GM18499 (cell line): ENCODE measurements at regions not wholly inside any gene's neighbourhood (a gene's known extent, or its start where the extent isn't known, plus 50 kb on each side); places are given as distances from the start of the nearest gene placed in this dataset.
"Not testable (repeated sequence)": the region's sequence is repeated elsewhere in the genome, so short reads cannot be mapped to it uniquely, and the experiment has no call there.

Experiments used
- ATAC-seq: cut with Tn5 transposase; IDR thresholded peaks from one replicate; pipeline ENCODE4 v1.9.1; 2021; ENCODE audit warnings: moderate number of reproducible peaks; ENCODE audit not compliant: insufficient read depth, unreplicated experiment

DNA sequence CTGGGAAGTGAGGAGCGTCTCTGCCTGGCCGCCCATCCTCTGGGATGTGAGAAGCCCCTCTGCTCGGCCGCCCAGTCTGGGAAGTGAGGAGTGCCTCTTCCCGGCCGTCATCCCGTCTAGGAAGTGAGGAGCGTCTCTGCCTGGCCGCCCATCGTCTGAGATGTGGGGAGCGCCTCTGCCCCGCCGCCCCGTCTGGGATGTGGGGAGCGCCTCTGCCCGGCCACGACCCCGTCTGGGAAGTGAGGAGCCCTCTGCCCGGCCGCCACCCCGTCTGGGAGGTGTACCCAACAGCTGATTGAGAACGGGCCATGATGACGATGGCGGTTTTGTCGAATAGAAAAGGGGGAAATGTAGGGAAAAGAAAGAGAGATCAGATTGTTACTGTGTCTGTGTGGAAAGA lies 173.9 kb upstream of the PRSS1 start:
- not testable (repeated sequence) for ATAC-seq

DNA sequence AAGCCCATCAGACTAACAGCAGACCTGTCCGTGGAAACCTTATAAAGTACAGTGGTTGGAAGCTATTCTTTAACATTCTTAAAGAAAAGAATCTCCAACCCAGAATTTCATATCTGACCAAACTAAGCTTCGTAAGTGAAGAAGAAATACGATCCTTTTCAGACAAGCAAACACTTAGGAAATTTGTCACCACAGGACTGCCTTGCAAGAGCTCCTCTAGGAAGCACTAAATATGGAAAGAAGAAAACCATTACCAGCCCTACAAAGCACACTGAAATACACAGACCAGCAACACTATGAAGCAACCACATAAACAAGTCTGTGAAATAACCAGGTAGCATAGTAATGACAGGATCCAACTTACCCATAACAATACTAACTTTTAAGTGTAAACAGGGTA lies 177.7 kb upstream of the PRSS1 start:
- no peak for ATAC-seq

DNA sequence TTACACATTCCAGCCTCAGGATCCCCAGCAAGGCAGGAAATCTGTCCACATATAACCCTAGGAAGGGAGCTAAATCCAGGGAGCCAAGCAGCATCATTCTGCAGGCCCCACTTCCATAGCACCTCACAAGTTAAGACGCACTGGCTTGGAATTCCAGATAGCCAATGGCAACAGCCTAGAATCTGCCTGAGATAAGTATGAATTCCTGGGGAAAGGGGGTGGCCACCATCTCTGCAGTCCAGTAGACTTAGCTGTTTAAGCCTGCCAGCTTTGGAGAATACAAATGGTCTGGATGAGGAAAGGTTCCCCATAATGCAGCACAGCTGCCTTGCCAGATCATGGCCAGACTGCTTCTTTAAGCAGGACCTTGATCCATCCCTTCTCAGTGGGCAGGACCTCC lies 179.4 kb upstream of the PRSS1 start:
- no peak for ATAC-seq

DNA sequence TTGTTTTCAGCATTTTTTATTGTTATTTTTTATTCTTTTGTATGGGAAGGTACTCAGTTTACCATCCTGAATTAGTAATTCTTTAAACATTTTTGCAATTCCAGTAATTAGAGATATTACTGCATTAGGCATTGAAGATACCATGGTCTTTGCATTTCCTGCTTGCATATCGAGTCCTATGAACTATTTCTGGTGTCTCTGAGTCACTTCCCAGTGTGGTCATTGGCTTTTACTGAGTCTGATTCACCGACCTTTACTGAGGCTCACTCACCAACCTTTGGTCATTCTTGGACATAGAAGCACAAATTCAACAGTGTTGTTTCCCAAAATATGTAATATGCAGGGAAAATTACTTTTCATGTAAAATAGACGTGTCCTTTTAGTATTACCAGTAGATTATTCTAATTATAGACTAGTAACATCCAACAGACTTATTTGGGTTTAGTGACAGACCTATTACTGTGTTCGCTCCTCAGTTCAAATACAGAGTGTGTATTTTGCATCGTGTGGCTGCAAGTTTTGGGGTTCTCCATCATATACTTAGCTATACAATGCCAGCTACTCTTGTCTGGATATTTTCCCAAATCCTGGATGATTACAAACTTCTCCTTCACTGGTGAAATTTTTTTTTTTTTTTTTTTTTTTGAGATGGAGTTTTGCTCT lies 180.7 kb upstream of the PRSS1 start:
- ATAC-seq = no peak

DNA sequence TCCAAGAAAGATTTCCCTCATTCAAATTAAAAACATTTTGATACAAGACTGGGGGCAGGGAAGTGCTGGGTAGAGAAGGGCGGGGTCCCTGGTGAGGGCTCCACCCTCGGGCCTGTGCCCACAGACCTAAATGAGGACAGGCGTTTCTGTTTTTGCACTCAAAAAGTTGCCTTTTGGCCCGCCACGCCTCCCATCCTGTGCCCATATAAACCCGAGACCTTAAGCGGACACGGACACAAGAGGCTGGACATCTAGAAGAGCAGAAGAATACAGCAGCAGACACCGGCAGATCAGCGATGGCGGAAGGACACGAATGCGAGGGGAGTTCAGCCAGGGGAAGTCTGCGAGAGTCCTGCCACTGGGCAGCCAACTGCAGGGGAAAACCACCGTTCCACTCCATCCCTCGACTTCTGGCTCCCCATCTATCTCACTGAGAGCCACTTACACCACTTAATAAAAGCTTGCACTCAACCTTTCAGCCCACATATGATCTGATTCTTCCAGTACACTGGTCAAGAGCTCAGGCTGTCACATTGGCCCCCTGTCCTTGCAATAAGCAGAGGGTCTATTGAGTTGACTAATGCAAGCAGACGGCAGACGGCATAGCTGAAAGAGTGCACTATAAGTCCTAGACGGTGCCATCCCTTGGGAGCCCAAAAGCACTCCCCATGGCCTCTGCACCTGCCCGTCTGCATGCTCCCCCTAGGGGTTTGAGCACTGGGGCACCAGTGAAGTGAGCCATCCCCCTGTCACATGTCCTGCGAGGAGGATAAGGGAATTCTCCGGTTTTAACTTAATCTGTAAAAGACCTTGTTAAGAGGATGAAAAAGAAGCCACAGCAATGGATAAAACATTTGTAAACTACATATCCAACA lies 181.8 kb upstream of the PRSS1 start:
- no peak for ATAC-seq

DNA sequence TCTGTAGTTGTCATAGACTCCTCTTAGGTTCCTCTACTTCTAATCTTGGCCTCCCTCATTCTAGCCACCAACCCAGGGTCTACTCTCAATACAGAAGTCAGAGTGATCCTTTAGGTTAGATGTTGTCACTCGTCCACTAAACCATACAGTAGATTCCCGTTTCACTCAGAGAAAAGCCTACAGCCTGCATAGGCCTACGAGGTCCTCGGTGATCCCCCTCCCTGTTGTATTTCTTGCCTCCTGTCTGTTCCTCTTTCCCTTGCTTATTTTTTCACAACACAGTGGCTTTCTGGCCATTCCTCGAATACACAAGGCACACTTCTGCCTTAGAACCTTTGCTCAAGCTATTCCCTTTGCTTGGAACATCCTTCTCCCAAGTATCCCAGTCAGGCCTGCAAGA lies 183.0 kb upstream of the PRSS1 start:
- no peak for ATAC-seq

DNA sequence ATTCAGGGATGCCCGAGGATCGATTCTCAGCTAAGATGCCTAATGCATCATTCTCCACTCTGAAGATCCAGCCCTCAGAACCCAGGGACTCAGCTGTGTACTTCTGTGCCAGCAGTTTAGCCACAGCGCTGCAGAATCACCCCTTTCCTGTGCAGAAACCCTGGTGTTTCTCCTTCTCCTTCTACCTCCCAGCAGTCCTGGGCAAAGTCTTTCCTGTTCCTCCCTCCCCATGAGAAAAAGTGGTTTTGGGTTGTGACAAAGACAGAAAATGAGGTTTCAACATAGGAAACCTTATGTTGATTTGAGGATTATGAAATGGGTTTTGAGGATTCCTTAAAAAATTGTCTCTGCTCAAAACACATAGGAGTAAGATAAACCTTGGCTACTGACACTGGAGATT lies 185.1 kb upstream of the PRSS1 start:
- not testable (repeated sequence) for ATAC-seq

DNA sequence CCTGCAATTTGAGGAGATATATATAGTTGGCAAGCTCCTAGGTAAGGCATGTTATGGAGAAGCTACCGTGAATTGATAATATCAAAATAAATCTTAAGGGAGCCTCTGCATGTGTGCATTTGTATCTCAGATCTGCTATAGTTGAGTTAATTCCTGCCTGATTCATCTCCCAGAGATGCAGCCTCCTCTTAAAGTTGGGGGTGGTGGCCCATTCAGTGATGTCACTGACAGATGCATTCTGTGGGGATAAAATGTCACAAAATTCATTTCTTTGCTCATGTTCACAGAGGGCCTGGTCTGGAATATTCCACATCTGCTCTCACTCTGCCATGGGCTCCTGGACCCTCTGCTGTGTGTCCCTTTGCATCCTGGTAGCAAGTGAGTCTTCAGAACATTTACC lies 185.8 kb upstream of the PRSS1 start:
- ATAC-seq = no peak

DNA sequence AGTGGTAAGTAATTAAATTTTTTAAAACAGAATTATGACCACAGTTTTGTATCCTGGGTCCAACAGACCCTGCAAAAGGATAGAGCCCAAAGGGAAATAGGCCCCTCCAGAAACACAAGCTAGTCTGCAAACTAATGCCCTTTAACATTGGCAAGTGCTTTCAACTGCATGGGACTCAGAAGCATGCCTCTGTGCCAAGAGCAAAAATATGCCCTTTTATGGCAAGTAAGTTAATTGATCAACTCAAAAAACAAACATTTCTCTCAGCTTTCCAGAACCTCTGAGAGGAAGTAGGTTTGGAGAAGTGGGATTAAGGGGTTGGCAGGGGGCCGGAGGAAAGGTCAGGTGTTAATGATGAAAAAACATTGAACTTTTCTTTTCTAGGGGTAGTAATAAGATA lies 186.6 kb upstream of the PRSS1 start:
- ATAC-seq = no peak

DNA sequence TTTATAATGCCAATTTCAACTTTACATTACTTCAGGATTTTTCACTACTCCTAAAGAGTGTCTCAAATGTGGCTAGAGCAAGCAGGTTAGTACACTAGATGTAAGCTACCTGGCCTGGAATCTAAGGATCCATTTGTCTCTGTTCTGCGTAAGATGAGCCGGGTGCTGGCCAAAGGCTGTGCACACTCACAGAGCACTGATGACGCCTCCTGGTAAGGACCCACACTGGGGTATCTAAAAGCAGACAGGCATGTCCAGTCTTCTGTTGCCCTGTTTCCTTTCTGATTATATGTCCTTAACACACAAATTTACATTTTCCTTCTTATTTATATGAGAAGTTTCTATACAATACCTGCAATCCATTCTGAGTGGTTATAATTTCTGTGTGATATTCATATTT lies 187.9 kb upstream of the PRSS1 start:
- not testable (repeated sequence) for ATAC-seq

DNA sequence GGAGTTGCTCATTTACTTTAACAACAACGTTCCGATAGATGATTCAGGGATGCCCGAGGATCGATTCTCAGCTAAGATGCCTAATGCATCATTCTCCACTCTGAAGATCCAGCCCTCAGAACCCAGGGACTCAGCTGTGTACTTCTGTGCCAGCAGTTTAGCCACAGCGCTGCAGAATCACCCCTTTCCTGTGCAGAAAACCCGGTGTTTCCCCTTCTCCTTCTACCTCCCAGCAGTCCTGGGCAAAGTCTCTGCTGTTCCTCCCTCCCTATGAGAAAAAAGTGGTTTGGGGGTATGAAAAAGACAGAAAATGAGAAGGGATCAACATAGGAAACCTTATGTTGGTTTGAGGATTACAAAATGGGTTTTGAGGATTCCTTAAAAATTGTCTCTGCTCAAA lies 188.5 kb upstream of the PRSS1 start:
- ATAC-seq = not testable (repeated sequence)

DNA sequence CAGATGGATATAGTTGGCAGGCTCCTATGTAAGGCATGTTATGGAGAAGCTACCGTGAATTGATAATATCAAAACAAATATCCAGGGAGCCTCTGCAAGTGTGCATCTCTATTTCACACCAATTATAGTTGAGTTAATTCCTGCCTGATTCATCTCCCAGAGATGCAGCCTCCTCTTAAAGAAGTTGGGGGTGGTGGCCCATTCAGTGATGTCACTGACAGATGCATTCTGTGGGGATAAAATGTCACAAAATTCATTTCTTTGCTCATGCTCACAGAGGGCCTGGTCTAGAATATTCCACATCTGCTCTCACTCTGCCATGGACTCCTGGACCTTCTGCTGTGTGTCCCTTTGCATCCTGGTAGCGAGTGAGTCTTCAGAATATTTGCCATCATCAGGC lies 189.1 kb upstream of the PRSS1 start:
- ATAC-seq = no peak

DNA sequence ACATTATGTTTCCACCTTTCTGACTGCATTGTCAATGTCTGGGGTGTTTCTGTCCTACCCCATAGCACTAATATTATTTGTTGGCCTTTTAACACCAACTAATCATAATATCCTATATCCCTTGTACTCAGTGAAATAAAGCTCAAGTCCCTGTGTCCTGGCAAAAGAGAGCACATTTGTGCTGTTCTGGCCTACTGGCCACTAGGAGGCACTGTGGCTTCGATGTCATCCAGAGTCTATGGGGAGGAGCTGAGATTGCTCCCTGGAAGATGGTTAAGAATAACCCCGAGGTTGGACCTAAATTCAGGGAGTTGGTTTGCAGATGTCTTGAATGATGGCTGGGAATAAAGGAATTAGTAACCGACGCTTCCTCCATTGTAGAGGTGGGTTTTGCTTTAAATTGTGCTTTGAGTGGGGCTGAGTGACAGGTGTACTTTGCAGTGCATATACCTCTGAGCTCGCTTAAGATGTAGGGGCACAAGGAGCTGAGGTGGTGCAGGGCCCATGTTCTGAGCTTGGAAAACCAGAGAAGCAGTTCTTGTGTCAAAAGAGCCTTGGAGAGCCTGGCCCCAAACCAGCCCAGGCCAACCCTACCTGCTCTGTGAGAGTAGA lies 191.2 kb upstream of the PRSS1 start:
- no peak for ATAC-seq

DNA sequence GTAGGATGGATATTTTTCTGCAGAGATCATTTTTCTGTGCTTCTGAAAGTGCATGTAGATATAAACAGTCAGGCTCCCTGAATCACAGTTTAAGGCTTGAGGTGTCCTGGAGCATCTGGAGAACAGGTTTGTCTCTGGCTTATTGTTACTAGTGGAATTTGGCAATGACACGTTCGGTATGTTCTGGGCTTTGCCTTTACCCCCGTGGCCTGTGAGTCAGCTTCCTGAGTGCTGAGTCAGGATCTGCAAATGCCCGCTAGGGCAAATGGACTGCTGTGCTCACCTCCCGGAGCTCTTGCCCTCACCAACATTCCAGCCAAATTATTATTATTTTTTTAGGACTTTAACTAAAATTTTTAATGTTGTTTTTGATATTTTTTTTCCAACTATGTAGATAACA lies 192.5 kb upstream of the PRSS1 start:
- ATAC-seq = no peak

DNA sequence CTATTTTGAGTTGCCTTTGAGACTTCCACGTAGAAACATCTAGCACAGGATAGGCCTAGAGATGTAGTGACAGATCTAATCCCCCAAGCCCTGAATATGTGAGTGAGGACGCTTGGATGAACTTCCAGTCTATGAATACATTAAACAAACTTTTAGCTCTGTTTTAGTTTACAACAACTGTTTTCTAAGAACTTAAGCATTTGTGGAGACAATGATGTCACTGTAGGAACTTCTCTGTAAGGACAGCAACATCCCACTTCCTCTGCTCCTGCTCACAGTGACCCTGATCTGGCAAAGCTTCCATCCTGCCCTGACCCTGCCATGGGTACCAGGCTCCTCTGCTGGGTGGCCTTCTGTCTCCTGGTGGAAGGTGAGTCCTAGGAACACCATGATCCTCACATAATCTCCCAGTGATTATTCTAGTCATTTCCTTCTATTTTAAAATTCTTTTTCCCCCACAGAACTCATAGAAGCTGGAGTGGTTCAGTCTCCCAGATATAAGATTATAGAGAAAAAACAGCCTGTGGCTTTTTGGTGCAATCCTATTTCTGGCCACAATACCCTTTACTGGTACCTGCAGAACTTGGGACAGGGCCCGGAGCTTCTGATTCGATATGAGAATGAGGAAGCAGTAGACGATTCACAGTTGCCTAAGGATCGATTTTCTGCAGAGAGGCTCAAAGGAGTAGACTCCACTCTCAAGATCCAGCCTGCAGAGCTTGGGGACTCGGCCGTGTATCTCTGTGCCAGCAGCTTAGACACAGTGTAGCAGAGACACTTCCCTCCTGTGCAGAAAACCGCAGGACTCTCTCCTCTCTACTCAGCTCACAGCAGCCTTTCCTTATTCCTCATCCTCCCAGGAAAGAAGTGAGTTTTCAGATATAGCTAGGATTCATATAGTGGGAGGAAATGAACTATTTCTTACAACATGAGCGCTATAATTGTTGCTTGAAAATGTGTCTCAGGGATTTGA lies 194.4 kb upstream of the PRSS1 start:
- ATAC-seq = no peak

DNA sequence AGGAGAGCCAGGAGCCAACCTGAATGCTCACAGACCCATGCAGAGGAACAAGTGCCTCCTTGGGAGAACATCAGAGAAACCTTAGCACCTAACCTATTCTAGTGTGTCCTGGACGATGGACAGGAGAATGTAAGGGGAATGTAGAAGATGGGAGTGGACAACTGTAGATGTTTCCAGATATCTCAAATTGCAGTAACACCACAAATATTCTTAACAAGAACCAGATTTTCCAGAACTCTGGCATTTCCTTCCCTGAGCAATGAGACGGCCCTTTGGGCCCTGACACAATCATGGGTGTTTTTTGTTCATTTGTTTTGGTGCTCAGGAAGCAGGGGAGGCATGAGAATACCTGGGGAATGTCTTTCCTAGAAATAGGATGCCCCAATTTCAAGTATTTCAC lies 196.1 kb upstream of the PRSS1 start:
- no peak for ATAC-seq

DNA sequence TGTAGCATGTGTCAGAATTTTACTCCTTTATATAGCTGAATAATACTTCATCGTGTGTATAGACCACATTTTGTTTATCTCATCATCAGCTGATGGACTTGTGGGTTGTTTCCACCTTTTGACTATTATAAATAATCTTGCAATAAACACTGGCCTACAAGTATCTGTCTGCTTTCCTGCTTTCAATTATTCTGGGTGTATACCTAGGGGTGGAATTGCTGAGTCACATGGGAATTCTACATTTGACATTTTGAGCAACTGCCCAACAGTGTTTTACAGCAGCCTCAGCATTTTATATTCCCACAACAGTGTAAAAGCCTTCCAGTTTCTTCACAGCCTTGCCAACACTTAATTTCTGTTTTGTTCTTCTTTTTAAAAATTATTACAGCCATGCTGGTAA lies 200.3 kb upstream of the PRSS1 start:
- no peak for ATAC-seq

DNA sequence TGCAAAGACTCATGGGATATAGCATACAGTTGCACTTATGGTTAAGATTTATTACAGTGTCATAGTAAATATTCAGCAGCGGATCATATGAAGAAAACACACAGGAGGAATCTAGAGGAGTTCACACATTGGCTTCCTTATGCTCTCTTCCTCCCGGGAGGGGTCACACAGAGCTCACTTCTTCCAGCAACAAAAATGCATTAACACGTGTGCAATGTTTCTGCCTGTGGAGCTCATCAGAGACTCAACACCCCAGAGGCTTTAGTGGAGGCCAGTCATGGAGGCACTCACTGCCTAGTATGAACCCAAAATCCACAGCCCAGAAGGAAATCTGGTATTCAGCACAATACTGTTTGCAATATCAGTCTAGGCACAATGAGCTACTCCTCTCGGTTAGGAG lies 202.8 kb upstream of the PRSS1 start:
- ATAC-seq = no peak

DNA sequence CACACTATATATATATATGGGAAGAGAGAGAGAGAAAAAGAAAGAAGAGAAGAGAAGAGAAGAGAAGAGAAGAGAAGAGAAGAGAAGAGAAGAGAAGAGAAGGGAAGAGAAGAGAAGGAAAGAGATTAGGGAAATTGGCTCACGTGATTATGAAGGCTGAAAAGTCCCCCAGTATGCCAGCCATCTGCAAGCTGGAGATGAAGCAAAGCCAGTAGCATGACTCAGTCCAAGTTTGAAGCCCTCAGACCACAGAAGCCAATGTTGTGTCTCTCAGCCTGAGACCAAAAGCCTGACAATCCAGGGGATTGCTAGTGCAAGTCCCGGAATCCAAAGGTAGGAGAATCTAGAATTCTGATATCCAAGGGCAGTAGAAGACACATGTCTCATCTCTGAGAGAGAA lies 206.3 kb upstream of the PRSS1 start:
- ATAC-seq = no peak

DNA sequence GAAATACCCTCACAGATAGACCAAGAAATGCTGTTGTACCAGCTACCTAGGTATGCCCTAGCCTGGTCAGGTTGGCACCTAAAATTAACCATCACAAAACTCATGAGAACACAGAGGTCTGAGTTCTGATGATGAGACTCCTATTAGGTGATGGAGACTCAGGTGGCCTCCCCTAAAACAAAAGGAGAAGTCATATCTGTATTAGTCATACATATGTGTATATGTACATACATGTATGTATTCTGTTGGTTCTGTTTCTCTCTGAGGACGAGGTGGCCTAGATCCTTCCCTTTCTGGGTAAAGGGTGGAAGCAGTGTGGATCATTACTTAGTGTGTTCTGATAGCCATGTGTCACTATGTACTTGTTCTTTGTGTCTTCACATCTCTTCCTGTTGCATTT lies 207.2 kb upstream of the PRSS1 start:
- ATAC-seq = no peak
